ENCODE measurements at regions not wholly inside any gene's neighbourhood (a gene's known extent, or its start where the extent isn't known, plus 50 kb on each side); places are given as distances from the start of the nearest gene placed in this dataset.
A peak's percentile ranks its signal among the peaks of the same experiment; 100 is the strongest.

DNA sequence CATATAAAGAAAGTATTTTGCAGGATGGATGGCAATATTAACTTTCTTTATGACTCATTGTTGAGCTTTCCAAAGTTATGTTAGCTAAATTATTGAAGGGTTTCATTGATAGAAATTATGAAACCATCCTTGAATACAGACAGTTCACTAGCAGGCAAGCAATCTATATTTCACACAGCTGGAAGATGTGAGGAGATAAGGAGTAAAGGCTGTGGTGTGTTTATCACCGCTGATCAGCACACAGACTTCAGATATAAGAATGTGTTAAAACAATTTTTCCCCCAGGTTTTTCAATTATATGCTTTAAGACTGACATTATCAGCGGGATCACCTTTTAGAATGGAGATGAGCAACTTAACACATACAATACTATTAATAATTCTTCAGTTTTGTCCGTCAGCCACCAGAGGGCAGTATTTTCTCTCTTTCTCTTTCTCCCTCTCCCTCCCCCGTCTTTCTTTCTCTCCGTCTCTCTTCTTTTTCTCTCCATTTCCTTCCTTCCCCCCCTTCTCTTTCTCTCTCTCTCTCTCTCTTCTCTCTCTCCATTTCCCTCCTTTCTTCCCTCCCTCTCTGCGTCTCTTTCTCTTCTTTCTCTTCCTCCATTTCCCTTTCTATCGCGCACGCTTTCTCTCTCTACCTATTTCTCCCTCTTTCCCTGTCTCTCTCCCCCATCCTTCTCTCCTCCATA, 62.9 kb upstream of the FAM171A1 start:
- no peaks in the 10 kb centered on the region for H3K9me3 ChIP-seq
- TF ChIP-seq MXI1 (IDR thresholded peaks at IDR 0.05; ENCODE audit: low read depth, low read length) (no peak), GATA2 (CRISPR knock-in tag; IDR thresholded peaks at IDR 0.05) (0 out of 2 replicates have a peak, but pooled peaks have one; percentile 23), RAD21 (IDR thresholded peaks at IDR 0.05; ENCODE audit: low read length) (peak; percentile 75), FOXM1 (IDR thresholded peaks at IDR 0.05; ENCODE audit: low read depth) (no peak), SMC3 (IDR thresholded peaks at IDR 0.05; ENCODE audit: low read depth, low read length) (peak; percentile 52)
- TF ChIP-seq, protein P1, sequence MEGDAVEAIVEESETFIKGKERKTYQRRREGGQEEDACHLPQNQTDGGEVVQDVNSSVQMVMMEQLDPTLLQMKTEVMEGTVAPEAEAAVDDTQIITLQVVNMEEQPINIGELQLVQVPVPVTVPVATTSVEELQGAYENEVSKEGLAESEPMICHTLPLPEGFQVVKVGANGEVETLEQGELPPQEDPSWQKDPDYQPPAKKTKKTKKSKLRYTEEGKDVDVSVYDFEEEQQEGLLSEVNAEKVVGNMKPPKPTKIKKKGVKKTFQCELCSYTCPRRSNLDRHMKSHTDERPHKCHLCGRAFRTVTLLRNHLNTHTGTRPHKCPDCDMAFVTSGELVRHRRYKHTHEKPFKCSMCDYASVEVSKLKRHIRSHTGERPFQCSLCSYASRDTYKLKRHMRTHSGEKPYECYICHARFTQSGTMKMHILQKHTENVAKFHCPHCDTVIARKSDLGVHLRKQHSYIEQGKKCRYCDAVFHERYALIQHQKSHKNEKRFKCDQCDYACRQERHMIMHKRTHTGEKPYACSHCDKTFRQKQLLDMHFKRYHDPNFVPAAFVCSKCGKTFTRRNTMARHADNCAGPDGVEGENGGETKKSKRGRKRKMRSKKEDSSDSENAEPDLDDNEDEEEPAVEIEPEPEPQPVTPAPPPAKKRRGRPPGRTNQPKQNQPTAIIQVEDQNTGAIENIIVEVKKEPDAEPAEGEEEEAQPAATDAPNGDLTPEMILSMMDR (IDR thresholded peaks at IDR 0.05): peak; percentile 79
- peak overlapping the region; percentile 3 to 43 for H3K4me3 ChIP-seq (ENCODE audit: low read depth in 2 of 2, low read length in 1 of 2)
- no peaks in the 10 kb centered on the region for H3K9me2 ChIP-seq
- H4K20me1 ChIP-seq (ENCODE audit: insufficient read depth): no peaks in the 10 kb centered on the region
- no peaks in the 10 kb centered on the region for H3K36me3 ChIP-seq (replicated peaks in 1 of 2; ENCODE audit: control insufficient read depth in 1 of 2, insufficient read depth in 2 of 2, low read length in 1 of 2)
- ChIA-PET POLR2A (interaction anchor here (0.6 kb wide), 1 partner anchor 290 kb away, joined by 5 read pairs; no protein-coding TSS in a partner anchor), CTCF (interaction anchor here (0.6 to 1.9 kb wide), 23 partner anchors 8 to 1931 kb away, joined by 3 to 12 read pairs (median 3); partner anchors contain the start of gene ITGA8)
- DNase-seq: peak; percentile 58
- H3F3A ChIP-seq (replicated peaks; ENCODE audit: insufficient read depth): no peaks in the 10 kb centered on the region
- WGBS (ENCODE audit: low lambda C conversion rate): 31% methylated on average over 9 of the region's 9 CpGs
- H3K27me3 ChIP-seq (ENCODE audit: insufficient read depth): no peaks in the 10 kb centered on the region; the same call in 1 of the 2 replicates
- H3K27ac ChIP-seq (ENCODE audit: low read depth in 2 of 2, low read length in 1 of 2): no peak overlapping the region
- peak overlapping the region; percentile 71; the same call in 1 of the 2 replicates for H2AFZ ChIP-seq (ENCODE audit: low read depth)
- H3K4me2 ChIP-seq: peak overlapping the region; percentile 58; the same call in 1 of the 2 replicates
- peaks cover 0 to 3% of the 10 kb centered on the region in 2 experiments; a peak in 1 of 4 replicates for H3K4me1 ChIP-seq (ENCODE audit: control insufficient read depth in 1 of 2, insufficient read depth in 2 of 2, low read depth in 1 of 2, low read length in 1 of 2)
- H3K79me2 ChIP-seq (ENCODE audit: insufficient read depth): no peaks in the 10 kb centered on the region
- H3K9ac ChIP-seq: no peak overlapping the region

DNA sequence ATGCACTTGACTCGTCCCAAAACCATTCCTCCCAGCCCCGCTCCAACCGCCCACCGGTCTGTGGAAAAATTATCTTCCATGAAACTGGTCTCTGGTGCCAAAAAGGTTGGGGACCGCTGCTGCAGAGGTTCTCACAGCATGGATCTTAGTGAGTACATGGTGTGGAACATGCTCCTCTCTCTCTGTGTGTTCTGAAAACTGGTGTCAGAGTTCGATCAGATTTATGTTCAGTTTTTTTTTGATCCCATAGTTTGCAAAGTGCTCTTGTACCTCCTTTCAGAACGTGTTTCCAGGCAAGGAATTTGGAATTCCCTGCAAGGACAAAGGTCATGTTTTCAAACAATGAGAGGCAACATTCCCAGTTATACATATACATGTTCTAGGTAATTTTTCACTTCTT, 61.2 kb upstream of the FAM171A1 start:
- Histone ChIP-seq H3K4me2 (no peak overlapping the region), H3K27ac (ENCODE audit: low read depth in 2 of 2, low read length in 1 of 2) (no peak overlapping the region), H3K4me3 (ENCODE audit: low read depth in 2 of 2, low read length in 1 of 2) (no peak overlapping the region), H3K9me3 (no peaks in the 10 kb centered on the region), H4K20me1 (ENCODE audit: insufficient read depth) (no peaks in the 10 kb centered on the region), H3K27me3 (ENCODE audit: insufficient read depth) (no peaks in the 10 kb centered on the region; the same call in 1 of the 2 replicates), H3K4me1 (ENCODE audit: control insufficient read depth in 1 of 2, insufficient read depth in 2 of 2, low read depth in 1 of 2, low read length in 1 of 2) (peaks cover 0 to 3% of the 10 kb centered on the region in 2 experiments; a peak in 1 of 4 replicates), H3K36me3 (replicated peaks in 1 of 2; ENCODE audit: control insufficient read depth in 1 of 2, insufficient read depth in 2 of 2, low read length in 1 of 2) (no peaks in the 10 kb centered on the region), H3K9me2 (no peaks in the 10 kb centered on the region), H3K79me2 (ENCODE audit: insufficient read depth) (no peaks in the 10 kb centered on the region), H2AFZ (ENCODE audit: low read depth) (no peak overlapping the region), H3F3A (replicated peaks; ENCODE audit: insufficient read depth) (no peaks in the 10 kb centered on the region), H3K9ac (no peak overlapping the region)
- ChIA-PET POLR2A (no interaction called here), CTCF (interaction anchor here (1.9 kb wide), 1 partner anchor 12 kb away, joined by 8 read pairs; no protein-coding TSS in a partner anchor)
- no peak for DNase-seq
- WGBS (ENCODE audit: low lambda C conversion rate): 48% methylated on average over 7 of the region's 7 CpGs
- no peak for TF ChIP-seq TAF1 (IDR thresholded peaks at IDR 0.05; ENCODE audit: borderline replicate concordance, low read depth, low read length)
- no peak for TF ChIP-seq RFX5 (IDR thresholded peaks at IDR 0.05; ENCODE audit: low read length)
- TF ChIP-seq MEF2A (IDR thresholded peaks at IDR 0.05; ENCODE audit: borderline replicate concordance, low read depth): no peak
- no peak for TF ChIP-seq GATA2 (CRISPR knock-in tag; IDR thresholded peaks at IDR 0.05)

Measured in SK-N-SH (cell line).